CD14-positive monocyte (primary cell): ENCODE measurements at regions not wholly inside any gene's neighbourhood (a gene's known extent, or its start where the extent isn't known, plus 50 kb on each side); places are given as distances from the start of the nearest gene placed in this dataset.

Experiments
- DNase-seq, 3 donors: peaks; one replicate each; pipeline ENCODE4 v3.0.0-alpha.2; 2011 to 2022
- H2AFZ ChIP-seq: 2 replicates; pipeline ENCODE4 v1.6.0; 2012; ENCODE audit warnings: mild to moderate bottlenecking, low read depth, low read length, inconsistent platforms; ENCODE audit not compliant: insufficient read depth, poor library complexity, severe bottlenecking
- H3K27ac ChIP-seq, 2 donors: 1 replicate in 1 of 2; 2 replicates in 1 of 2; pipeline ENCODE4 v1.5.1; 2012 to 2013; ENCODE audit warnings: low read length in 2 of 2, control low read depth in 1 of 2, inconsistent platforms in 1 of 2, low read depth in 1 of 2, mild to moderate bottlenecking in 1 of 2
- H3K27me3 ChIP-seq, 2 donors: one replicate each; pipeline versions ENCODE4 v1.6.0 to v1.6.1; 2011 to 2013; ENCODE audit warnings: low read length in 2 of 2; ENCODE audit not compliant: control insufficient read depth in 2 of 2, insufficient read depth in 2 of 2
- H3K36me3 ChIP-seq, 2 donors: replicated peaks in 1 of 2; 1 replicate in 1 of 2; 2 replicates in 1 of 2; pipeline versions ENCODE4 v1.5.1 to v1.6.1; 2012 to 2013; ENCODE audit warnings: low read length in 2 of 2, control low read depth in 1 of 2, inconsistent platforms in 1 of 2, mild to moderate bottlenecking in 1 of 2; ENCODE audit not compliant: insufficient read depth in 2 of 2, control insufficient read depth in 1 of 2
- H3K4me1 ChIP-seq, 2 donors: 1 replicate in 1 of 2; 2 replicates in 1 of 2; pipeline versions ENCODE4 v1.5.1 to v1.6.1; 2012 to 2013; ENCODE audit warnings: low read length in 2 of 2, control low read depth in 1 of 2, inconsistent platforms in 1 of 2, mild to moderate bottlenecking in 1 of 2, moderate library complexity in 1 of 2; ENCODE audit not compliant: insufficient read depth in 2 of 2, control insufficient read depth in 1 of 2
- H3K4me2 ChIP-seq: replicated peaks from 2 replicates; pipeline ENCODE3; 2012; ENCODE audit warnings: low read length, moderate library complexity, mild to moderate bottlenecking; ENCODE audit not compliant: poor library complexity, severe bottlenecking; ENCODE audit errors: extremely low read depth
- H3K4me3 ChIP-seq, 3 experiments: fragments of 200-600 bp in 1 of 3; sonication (generic) in 1 of 3; replicated peaks in 1 of 3; 1 replicate in 2 of 3; 2 replicates in 1 of 3; pipeline ENCODE4 v1.5.1; 2011 to 2013; ENCODE audit warnings: low read length in 3 of 3, mild to moderate bottlenecking in 3 of 3, control low read depth in 2 of 3, low read depth in 2 of 3, inconsistent platforms in 1 of 3, moderate library complexity in 1 of 3
- H3K79me2 ChIP-seq: 2 replicates; pipeline ENCODE4 v1.6.0; 2012; ENCODE audit warnings: mild to moderate bottlenecking, control low read depth, inconsistent platforms, low read length, moderate library complexity; ENCODE audit not compliant: insufficient read depth
- H3K9ac ChIP-seq: 2 replicates; pipeline ENCODE4 v1.6.0; 2017; ENCODE audit warnings: low read length, mild to moderate bottlenecking; ENCODE audit not compliant: insufficient read depth, poor library complexity, severe bottlenecking
- H3K9me3 ChIP-seq, 2 donors: replicated peaks in 1 of 2; 1 replicate in 1 of 2; 2 replicates in 1 of 2; pipeline versions ENCODE4 v1.5.1 to v1.6.1; 2012 to 2013; ENCODE audit warnings: low read length in 2 of 2, control low read depth in 1 of 2; ENCODE audit not compliant: control insufficient read depth in 1 of 2, insufficient read depth in 1 of 2
- H4K20me1 ChIP-seq: 2 replicates; pipeline ENCODE4 v1.6.0; 2012; ENCODE audit warnings: mild to moderate bottlenecking, low read length, control low read depth, moderate library complexity; ENCODE audit not compliant: insufficient read depth
- H3K27ac Mint-ChIP-seq, 7 donors: one replicate each; pipeline ENCODE4 v1.8.0; 2020; ENCODE audit warnings: mild to moderate bottlenecking in 7 of 7, mixed read lengths in 7 of 7, moderate library complexity in 6 of 7, inconsistent platforms in 2 of 7
- H3K27me3 Mint-ChIP-seq, 3 donors: one replicate each; pipeline ENCODE4 v1.8.0; 2021 to 2022; ENCODE audit warnings: low read depth in 3 of 3, mild to moderate bottlenecking in 3 of 3, mixed read lengths in 3 of 3, moderate library complexity in 3 of 3, inconsistent platforms in 1 of 3
- H3K36me3 Mint-ChIP-seq, 2 donors: one replicate each; pipeline ENCODE4 v1.8.0; 2020; ENCODE audit warnings: mixed read lengths in 2 of 2, inconsistent platforms in 1 of 2, mild to moderate bottlenecking in 1 of 2
- H3K4me1 Mint-ChIP-seq: one replicate; pipeline ENCODE4 v1.8.0; 2020; ENCODE audit warnings: mild to moderate bottlenecking, mixed read lengths
- H3K4me3 Mint-ChIP-seq, 2 donors: one replicate each; pipeline ENCODE4 v1.8.0; 2020; ENCODE audit warnings: mild to moderate bottlenecking in 2 of 2, mixed read lengths in 2 of 2, moderate library complexity in 1 of 2
- H3K9me3 Mint-ChIP-seq, 7 donors: one replicate each; pipeline ENCODE4 v1.8.0; 2020 to 2022; ENCODE audit warnings: mixed read lengths in 7 of 7, mild to moderate bottlenecking in 6 of 7, moderate library complexity in 6 of 7, inconsistent platforms in 2 of 7
- WGBS: methylation state at CpG from one replicate; pipeline ENCODE4 v1.1.5; 2013; ENCODE audit warnings: missing lambda C conversion rate; ENCODE audit not compliant: insufficient coverage; 5-methylcytosine and 5-hydroxymethylcytosine counted together
- intact Hi-C, 2 donors: fragments of 100-400 bp; cut with micrococcal nuclease; formaldehyde crosslinking; loops; one replicate each; pipeline versions ENCODE4 v1.15.0 to v1.15.1; 2023
- TF ChIP-seq, protein P1 (sequence below): fragments of 200-600 bp; IDR thresholded peaks from one replicate; pipeline ENCODE4 v1.8.0; 2022; ENCODE audit warnings: antibody characterized with exemption, mild to moderate bottlenecking

DNA sequence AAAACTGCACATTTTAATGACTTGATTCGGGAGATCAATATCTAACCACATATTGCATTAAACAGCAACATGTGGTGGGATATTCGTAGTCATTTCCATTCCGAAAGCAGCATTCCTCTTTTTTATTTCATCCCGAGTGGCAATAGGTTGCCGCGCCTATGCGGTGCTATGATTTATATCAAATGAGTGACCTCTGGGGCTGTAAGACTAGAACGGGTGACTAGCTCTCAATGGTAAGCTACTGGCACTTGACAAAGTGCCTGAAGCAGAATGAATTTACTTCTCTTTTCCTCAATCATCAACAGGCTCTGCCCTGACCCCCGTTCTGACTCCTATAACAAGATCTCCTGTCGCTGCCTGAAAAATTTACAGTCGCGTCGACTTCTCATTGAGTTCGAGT, 162.3 kb downstream of the ZNF281 start:
- peak overlapping the region; percentile 11 for H3K4me2 ChIP-seq
- Mint-ChIP-seq H3K4me3 (peak overlapping the region in 1 of 2 donors; percentile 32), H3K36me3 (no peaks in the 10 kb centered on the region), H3K27me3 (peaks cover 0 to 5% (median 0%) of the 10 kb centered on the region in 3 donors), H3K9me3 (peaks cover 0 to 2% (median 0%) of the 10 kb centered on the region in 7 donors), H3K27ac (peak overlapping the region in 1 of 7 donors; percentile 51), H3K4me1 (peaks cover 21% of the 10 kb centered on the region)
- H3K79me2 ChIP-seq: no peaks in the 10 kb centered on the region
- H3K36me3 ChIP-seq: no peaks in the 10 kb centered on the region
- H3K9me3 ChIP-seq: no peaks in the 10 kb centered on the region
- H3K27ac ChIP-seq: no peak overlapping the region
- 23% methylated on average over 6 of the region's 14 CpGs for WGBS
- TF ChIP-seq, protein P1, sequence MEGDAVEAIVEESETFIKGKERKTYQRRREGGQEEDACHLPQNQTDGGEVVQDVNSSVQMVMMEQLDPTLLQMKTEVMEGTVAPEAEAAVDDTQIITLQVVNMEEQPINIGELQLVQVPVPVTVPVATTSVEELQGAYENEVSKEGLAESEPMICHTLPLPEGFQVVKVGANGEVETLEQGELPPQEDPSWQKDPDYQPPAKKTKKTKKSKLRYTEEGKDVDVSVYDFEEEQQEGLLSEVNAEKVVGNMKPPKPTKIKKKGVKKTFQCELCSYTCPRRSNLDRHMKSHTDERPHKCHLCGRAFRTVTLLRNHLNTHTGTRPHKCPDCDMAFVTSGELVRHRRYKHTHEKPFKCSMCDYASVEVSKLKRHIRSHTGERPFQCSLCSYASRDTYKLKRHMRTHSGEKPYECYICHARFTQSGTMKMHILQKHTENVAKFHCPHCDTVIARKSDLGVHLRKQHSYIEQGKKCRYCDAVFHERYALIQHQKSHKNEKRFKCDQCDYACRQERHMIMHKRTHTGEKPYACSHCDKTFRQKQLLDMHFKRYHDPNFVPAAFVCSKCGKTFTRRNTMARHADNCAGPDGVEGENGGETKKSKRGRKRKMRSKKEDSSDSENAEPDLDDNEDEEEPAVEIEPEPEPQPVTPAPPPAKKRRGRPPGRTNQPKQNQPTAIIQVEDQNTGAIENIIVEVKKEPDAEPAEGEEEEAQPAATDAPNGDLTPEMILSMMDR: no peak
- no peaks in the 10 kb centered on the region for H3K27me3 ChIP-seq
- H3K4me1 ChIP-seq: peaks cover 9 to 13% of the 10 kb centered on the region in 2 donors
- no peak overlapping the region for H3K4me3 ChIP-seq
- peak overlapping the region; percentile 14 for H2AFZ ChIP-seq
- H3K9ac ChIP-seq: no peak overlapping the region
- H4K20me1 ChIP-seq: no peaks in the 10 kb centered on the region
- no peak for DNase-seq
- intact Hi-C loops: no loop called here

DNA sequence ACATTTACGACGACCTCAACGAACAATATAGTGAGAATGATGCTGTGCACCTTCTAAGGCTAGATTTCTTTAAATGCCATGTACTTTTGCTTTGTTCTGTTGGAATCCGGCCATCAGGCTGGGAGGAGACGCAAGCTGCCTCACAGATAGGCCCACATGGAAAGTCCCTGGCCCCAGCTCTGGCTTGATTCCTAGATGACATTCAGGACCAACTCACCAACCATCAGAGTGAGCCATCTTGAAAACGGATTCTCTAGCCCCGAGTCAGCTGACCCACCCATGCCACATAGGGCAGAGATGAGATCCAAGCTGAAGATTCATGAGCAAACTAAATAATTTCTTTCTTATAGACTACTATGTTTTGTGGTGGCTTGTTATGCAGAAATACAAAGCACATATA, 164.4 kb downstream of the ZNF281 start:
- Histone ChIP-seq H2AFZ (no peak overlapping the region), H3K27ac (no peak overlapping the region), H3K4me3 (no peak overlapping the region), H3K36me3 (no peaks in the 10 kb centered on the region), H3K9ac (no peak overlapping the region), H3K27me3 (no peaks in the 10 kb centered on the region), H3K4me2 (no peak overlapping the region), H3K9me3 (no peaks in the 10 kb centered on the region), H4K20me1 (no peaks in the 10 kb centered on the region), H3K79me2 (no peaks in the 10 kb centered on the region), H3K4me1 (peaks cover 21 to 30% of the 10 kb centered on the region in 2 donors)
- Mint-ChIP-seq H3K9me3 (peaks cover 0 to 2% (median 0%) of the 10 kb centered on the region in 7 donors), H3K36me3 (no peaks in the 10 kb centered on the region), H3K4me1 (peaks cover 37% of the 10 kb centered on the region), H3K27me3 (peaks cover 0 to 5% (median 0%) of the 10 kb centered on the region in 3 donors), H3K27ac (no peak overlapping the region), H3K4me3 (no peak overlapping the region)
- TF ChIP-seq, protein P1: no peak
- DNase-seq: no peak
- intact Hi-C loops: no loop called here
- 96% methylated on average over 3 of the region's 7 CpGs for WGBS
